SIG-M5 treated with dmso at 0.1 percent for 504 hours (cell line): ENCODE measurements at regions not wholly inside any gene's neighbourhood (a gene's known extent, or its start where the extent isn't known, plus 50 kb on each side); places are given as distances from the start of the nearest gene placed in this dataset.
"Not testable (repeated sequence)": the region's sequence is repeated elsewhere in the genome, so short reads cannot be mapped to it uniquely, and the experiment has no call there.

Experiments used
- DNase-seq: peaks from one replicate; lab custom pipeline; 2025; ENCODE audit not compliant: unreplicated experiment; lab: John Stamatoyannopoulos, UW

DNA sequence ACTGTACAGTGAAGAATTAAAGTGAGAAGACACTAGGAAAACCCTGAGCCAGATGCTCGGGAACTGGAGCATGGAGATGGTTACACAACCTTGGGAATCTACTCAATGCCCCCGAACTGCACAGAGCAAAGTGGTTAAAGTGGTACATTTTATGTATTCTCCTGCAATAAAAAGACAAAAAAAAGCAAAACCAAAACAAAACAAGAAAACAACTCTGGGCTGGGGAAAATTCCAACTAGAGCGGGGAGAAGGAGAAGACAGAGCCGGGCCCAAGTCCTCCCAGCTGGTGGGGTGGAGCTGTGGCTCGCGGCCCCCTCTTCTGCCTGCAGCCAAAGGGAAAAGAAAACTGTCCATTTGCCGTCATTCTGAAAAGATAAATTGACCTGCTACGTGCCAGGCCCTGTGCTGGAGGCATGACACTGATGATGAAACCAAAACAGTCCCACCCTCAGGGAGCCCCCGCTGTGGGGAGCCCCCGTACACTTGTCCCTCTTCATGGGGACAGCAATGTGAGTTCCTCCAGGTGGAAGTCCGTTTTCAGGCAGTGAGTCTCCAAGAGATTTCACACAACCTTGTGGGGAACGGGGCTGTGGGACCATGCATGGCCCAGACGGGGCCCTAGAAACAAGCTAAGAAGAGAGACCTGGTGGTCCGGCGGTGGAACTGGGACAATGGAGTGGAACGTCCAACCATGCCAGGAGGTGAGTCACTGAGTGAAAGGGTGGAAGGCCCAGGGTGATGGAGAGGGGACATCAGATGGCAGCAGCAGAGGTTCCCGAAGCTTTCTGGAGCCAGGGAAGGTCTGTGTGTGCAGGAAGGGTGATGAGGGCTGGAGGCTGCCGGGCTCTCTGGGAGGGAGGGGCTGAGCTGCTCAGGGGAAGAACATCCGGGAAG is 114.8 kb upstream of the COL5A1 start:
- no peak for DNase-seq

DNA sequence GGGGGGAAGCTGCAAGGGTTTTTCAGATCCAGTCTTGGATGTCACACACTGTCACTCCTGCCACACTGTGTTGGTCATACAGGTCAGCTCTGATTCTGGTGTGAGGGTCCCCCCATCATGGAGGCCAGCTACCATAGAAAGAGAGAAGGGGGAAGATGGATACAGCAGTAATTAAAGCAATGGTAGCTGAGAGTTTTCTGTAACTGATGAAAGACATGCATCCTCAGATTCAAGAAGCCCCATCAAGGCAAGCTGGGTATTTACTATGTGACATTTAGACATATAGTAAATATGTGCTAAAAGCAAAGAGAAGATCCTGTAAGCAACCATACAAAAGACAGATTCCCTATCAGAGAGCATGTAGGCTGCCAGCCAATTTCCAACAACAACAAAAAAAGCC is 110.9 kb upstream of the COL5A1 start:
- DNase-seq, result no peak

DNA sequence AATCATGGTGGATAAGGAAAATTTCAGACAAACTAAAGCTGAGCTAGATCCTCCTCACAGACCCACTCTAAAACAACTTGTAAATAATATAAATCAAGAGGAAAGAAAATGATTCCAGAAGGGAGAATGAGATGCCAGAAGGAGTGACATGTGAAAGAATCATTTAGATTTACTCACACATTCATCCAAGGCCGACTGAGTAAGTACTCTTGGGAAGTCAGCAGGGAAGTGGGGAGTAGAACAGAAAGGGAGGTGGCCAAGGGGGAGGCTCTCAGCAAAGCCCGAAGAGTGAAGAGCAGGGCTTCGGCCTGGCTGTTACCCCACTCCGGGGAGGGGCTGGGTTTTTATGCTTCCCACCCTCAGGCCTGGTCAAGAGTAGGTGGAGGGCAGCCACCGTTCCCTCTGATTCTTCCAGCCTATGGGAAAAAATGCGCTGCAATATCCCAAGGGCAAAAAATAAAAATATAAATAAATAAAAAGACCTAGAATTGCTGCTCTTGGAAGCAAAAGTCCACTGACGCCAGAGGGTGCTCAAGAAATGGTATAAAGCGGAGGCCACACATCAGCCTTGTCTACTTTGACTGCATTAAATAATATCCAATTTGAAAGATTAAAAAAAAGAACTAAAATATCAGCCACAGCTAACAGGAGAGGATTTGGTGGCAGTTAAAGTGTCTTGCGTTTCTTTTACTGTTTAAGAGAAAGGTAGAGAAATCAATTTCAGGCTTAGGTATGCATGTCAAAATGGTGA is 110.2 kb upstream of the COL5A1 start:
- no peak for DNase-seq

DNA sequence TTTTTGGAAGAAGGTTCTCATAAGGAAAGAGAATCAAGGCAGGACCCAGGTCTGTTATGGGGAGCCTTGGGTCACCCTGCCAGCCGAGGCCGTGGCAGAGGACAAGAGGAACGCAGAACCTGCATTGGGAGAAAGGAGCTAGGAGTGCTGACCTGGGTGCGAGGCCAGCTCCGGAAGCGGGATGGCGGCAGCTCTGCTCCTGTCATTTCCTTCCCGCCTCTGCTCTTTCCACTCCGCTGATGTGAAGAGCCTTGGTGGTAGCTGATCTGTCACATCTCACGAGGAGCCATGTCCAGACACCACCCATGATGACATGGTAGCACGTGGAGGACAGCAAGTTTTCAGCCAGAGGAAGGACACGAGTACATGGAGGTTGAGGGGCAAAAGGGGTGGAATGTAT is 109.5 kb upstream of the COL5A1 start:
- no peak for DNase-seq

DNA sequence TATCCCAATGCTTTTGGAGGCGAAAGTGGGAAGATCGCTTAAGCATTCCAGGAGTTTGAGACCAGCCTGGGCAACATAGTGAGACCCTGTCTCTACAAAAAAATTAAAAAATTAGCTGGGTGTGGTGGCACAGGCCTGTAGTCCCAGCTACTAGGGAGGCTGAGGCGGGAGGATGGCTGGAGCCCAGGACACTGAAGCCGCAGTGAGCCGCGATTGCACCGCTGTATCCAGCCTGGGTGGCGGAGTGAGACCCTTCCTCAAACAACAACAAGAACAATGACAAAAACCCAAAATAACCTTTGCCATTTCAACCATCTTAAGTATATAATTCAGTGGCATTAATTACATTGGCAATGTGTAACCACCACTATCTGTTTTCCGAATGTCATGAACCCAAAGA is 108.9 kb upstream of the COL5A1 start:
- DNase-seq, result not testable (repeated sequence)

DNA sequence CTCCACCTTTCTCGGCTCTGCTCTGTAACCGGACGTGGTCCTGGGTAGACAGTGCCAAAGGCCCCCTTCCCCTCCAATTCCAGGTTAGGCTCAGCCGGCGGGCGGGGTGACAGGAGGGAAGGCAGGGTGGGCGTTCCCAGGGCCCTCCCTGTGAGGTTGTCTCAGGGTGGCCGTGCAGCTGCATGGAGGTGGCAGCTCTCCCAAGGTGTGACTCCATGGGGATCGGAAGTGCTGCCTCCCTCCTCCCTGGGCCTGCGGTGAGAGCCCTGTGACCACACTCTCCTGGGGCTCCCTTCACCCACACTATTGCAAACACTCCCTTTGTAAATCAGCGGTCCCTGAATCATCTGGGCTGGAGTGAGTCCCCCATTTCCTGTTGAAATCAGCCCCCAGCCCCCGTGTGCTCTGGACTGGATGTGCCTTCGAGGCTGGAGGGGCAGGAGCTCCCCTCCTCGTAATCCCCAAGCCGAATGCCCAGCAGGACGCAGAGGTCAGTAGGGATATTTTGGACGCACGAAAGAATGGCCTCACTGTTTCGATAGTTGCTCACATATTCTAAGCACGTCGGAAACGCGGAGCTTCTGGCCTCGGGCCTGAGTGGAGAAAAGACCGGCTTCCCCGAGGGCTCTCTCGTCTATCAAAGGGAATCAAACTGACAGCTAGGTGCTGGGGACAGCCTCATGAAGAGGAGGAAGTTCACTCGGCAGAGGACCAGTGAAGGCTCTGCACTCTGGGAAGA is 107.6 kb upstream of the COL5A1 start:
- no peak for DNase-seq

DNA sequence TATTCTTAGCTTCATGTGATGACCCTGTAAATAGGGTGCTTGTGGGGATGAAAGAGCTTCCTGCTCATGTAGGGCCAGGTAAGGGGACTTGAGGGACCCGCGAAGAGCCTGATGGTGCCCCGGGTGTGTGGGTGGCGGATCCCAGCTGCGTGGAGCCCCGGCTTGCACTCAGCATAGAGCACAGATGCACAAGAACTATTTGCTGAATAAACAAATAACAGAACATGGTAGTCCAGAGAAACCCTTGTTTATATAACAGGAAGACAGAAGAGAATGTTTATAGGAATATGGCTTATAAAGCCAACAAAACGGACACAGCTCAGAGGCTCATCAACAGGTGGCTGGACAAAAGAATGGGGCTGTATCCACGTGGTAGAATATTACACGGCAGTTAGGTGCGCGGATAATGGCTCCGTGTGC is 106.9 kb upstream of the COL5A1 start:
- DNase-seq, result no peak

DNA sequence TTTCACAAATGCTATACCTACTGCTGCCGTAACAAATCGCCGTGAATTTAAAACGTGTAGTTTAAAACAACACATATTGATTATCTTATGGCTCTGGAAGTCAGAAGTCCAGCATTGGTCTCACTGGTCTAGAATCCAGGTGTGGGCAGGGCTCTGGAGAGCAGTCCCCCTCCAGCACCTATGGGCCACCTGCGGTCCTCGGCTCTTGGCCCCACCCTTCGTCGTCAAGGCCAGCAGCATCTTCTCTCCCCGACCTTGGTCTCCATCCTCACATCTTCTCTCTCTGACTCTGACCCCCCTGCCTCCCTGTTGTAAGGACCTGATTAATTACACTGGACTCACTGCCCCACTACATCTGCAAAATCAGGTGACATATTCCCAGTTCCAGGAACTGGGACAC is 106.4 kb upstream of the COL5A1 start:
- DNase-seq, result no peak

DNA sequence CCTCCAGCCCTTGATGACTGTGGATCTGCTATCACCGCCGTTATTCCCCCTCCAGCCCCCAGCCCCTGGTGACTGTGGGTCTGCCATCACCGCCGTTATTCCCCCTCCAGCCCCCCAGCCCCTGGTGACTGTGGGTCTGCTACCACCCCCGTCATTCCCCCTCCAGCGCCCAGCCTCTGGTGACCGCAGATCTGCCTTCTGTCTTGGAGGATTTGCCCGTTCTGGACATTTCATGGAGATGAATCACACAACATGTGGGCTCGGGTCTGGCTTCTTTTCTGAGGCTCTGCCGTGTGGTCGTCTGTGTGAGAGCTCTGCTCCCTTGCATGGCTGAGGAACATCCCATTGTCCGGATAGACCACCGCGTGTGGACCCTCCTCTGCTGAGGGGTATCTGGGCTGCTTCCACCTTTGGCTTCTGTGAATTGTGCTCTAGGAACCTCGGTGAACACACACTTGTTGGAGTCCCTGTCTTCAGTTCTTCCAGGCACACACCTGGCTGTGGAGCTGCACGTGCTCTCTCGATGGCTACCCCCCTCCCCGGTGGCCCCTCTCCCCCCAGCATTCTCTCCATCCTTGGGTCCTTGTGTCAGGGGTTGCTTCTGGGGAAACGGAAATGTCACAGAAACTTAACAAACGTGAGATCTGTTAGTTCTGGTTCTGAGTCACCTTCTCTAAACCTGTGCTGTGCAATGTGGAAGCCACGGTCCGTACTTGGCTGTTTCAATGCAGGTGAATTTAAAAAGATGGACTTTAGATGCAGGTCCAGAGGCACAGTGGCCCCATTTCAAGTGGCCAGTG is 105.3 kb upstream of the COL5A1 start:
- no peak for DNase-seq

DNA sequence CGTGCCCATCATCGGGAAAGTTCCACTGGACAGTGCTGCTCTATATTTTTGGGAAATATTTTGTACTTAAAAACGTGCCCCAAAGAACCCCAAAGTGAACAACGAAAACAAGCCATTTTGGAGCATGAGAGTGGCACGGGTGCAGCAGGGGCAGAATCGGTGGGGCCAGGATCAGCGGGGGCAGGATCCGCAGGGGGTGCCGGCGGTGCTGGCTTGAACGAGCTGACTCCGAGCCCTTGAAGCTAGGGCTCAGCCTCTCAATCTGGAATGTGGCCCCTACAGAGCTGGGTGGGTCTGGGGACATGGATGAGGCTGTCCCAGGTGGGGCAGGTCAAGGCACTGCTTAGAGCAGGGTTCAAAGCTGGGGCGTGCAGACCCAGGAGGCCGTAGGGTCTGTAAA is 104.7 kb upstream of the COL5A1 start:
- no peak for DNase-seq

DNA sequence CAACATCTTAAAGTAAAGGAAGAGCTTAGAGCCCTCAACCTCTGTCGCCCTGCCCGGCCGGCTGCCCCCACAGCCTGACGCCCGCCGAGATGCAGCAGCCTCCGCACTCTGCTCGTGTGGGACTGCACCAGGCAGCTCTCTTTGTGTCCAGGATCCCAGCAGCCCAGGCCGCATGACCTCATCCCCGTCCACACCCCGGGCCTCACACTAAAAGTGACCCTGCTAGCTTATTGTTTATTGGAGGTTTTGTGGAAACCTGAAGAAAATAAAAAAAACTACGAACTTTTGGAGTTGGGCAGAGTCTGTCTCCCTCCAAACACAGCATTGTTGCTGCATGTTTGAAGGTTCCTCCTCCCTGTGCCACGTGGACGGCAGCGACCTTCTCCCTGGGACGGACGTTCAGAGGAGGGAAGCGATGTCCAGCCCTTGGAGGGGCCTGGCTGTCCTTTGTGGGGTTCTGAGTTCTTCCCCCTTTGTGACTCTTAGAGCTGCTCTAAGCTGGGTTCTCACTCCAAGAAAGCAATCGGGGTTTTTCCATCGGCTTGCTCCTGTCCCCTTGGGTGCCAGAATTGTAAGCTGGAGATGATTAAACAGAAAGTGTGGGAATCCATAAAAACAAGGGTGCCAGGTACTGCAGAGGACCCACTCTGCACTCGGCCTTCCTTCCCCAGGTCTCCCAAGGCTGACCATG is 103.5 kb upstream of the COL5A1 start:
- DNase-seq, result no peak

DNA sequence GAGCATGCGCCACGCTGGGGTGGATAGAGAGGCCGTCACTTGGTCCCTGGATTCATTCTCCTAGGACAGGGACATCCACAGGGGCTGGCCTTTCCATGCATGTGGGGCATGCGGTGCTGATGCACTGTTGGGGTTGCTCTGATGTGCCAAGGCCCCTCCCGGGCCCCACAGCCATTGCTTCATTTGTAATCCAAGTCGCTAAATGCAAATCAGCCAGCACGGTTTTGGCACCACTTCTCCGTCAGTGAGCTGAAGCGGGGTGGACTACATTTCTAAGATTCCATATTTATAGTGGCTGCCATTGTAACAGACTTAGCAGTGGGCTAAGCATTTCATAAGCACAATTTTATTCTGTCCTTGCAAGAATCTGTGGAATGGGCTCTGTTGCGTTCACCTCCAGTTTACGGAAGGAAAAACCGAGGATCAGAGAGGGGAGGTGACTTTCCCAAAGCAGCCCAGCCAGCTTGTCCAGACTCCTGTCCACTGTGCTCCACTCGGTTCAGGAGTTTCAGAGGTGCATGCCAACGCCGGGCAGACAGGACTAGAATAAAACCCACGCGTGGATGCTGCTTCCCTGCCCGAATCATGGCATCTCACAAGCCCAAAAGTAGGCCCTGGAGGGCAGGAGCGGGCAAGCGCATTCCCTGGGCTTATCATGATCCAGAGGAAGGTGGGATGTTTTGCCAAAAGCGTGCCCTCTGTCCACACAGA is 102.6 kb upstream of the COL5A1 start:
- DNase-seq, result no peak

DNA sequence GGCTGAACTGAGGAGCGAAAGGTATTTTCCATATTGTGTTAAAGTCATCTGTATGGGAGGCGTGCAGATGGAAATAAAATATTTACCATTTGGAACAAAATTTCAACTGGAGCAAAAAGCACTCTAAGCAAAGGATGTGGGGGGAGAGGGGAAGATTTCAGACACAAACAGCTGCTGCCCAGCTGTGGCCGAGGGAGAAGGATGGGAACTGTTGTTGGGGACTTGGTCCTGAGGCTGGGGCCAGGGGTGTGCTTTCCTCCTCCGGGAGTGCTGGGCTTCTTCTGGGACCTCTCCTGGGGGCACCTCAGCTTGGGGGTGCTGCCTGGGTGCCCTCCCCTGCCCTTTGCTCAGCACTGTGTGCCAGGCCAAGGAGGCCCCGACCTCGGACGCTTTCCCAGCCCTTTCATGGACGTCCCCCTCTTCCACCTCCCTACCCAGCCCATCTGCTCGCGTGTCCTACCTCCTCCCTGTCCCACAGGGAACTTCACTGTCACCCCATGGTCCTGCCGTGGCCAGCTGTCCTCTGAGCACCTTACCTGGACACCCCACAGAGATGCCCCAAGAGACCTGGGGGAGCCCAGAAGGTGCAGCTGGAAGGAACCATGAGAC is 101.9 kb upstream of the COL5A1 start:
- no peak for DNase-seq

DNA sequence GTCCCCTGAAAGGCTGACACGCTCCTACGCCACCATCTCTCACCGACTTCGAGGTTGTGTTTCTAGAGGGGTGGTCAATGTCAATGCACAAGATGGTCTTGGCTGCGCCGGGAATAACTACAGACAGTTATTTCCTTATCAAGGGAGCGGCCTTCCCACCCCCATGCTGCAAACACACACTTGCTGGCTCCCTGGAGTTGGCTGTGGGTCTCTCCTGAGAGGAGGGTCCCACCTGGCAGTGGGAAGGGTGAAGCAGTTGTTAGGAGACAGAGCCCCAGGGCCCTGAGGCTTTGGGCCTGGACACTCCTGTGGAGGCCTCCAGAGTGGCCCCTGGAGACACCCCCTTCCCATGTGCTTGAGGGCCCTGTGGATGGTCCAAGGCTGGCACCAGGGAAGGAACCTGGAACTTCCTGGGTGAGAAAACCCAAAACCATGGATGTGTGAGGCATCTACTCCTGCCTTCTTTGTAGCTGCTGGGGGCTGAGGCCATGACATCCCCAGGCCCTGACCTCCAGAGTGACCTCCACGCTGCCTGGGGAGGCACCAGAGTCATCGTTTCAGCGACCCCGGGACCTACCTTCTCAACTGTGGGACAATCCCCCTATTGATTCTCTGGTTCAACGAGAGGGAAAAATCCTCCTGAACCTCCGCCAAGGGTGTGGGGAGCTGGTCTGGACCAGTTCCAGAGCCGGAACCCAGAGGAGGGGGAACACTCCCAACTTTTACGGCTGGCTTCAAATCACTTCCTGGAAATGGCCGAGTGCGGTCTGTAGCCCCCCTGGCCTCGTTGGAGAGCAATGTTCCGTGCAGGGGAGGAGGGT is 101.1 kb upstream of the COL5A1 start:
- DNase-seq, result no peak

DNA sequence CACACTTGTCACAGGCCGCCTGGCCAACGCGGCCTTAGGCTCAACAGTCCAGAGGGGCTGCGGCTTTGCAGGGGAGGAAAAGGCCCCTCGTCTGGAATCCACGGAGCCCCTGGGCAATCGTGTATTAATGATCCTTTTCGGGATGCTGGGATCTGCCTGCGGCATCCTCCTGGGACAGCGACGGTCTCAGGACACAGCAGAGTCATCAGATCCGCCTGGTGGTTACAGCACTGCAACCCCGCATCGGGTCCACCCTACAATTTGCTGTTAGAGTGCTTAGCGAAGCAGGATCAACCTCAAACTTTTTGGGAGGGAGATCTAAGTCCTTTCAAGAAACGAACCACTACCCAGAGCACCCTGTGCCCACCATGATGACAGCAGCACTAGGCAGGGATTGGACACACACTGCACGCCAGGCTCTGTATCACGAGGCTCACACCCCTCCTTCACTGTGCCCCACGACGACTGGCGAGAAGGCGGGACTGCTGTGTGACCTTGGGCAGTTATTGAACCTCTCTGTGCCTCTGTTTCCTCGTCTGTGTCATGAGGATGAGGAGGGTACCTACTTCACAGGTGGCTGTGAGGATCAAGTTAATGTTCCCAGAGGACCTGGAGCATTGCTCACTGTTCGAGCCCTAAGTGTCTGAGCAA is 100.4 kb upstream of the COL5A1 start:
- no peak for DNase-seq

DNA sequence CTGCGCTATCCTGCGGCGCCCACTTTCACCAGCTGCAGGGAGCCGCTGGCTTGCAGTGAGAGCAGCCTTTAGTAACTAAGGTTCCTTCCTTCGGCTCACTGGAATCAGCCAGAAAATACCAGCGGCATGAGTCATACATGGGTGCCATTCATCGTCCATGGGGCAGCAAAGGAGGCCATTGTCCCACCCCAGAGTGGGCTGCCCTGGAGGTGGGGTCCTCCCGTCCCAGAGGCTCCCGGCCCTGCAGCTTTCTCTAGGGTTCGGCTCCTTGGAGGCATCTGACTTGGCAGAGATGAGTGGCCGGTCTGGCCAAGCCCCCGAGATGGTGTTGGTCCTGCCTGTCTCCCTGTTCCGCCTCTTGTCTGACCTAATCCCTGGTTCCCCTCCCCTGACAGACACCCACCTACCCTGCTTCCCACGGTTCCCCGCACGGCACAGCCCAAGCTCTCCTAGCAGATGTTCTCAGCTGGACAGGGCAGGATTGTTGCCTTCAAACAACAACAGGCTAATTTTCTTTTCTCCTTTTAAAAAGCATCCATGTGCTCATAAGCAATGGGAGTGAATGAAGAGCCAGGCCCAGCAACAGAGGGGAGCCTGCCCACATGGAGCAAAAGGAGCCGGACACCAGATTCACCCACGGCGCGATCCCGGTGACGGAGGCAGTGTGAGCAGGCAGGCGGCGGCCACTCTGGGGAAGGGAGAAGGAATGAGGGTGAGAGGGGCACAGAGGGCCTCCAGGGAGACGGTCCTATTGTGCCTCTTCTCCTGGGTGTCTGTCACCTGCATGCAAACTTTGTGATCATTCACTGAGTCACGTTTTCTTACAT is 97.0 kb upstream of the COL5A1 start:
- DNase-seq, result no peak

DNA sequence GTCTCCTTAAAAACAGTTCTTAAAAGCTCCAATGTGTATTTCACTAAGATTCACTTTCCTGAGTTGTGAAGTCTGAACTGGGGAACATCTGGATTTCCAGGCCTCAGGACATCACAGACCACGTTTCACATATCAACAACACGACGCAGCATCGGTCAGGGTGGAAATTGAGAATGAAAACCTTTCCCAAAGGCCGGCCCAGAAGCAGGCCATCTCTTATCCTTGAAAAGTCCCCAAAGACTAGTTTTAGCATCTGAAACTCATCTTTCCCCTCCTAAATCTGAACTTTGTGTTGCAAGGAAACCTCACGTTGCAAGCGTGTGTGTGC is 96.4 kb upstream of the COL5A1 start:
- DNase-seq, result no peak
